ENCODE measurements at regions not wholly inside any gene's neighbourhood (a gene's known extent, or its start where the extent isn't known, plus 50 kb on each side); places are given as distances from the start of the nearest gene placed in this dataset.
"Not testable (repeated sequence)": the region's sequence is repeated elsewhere in the genome, so short reads cannot be mapped to it uniquely, and the experiment has no call there.

GRCh38 chr4:103450693-103451092 lies 252.6 kb upstream of the CENPE start:
- ATAC-seq (replicated peaks in 6 of 8): no peak
- in situ Hi-C loops (cut with MboI; ENCODE audit: low pct_unique_long_range_greater_than_20kb in 2 of 9, low sequenced_read_pairs in 9 of 9, unreplicated experiment in 9 of 9): no loop called here
- Histone ChIP-seq H3K4me1 (replicated peaks in 1 of 2) (peaks cover 0 to 8% of the 10 kb centered on the region in 2 donors), H3K27ac (no peak overlapping the region), H3K4me3 (no peak overlapping the region)
- WGBS, 10 experiments: 20 to 96% (median 68%) methylated on average over 2 of the region's 2 CpGs

- no peak overlapping the region for H3K4me3 ChIP-seq
- in situ Hi-C loops (cut with MboI; ENCODE audit: low pct_unique_long_range_greater_than_20kb in 2 of 9, low sequenced_read_pairs in 9 of 9, unreplicated experiment in 9 of 9): no loop called here
- peak in 5 of 8 experiments; percentile 50 to 84 (median 67) for ATAC-seq (replicated peaks in 6 of 8)
- no peak overlapping the region for H3K27ac ChIP-seq
- 6 to 95% (median 43%) methylated on average over 1 to 2 of the region's 2 CpGs; no CpG with 5 or more reads in 2 of the 10 experiments for WGBS, 10 experiments
- H3K4me1 ChIP-seq (replicated peaks in 1 of 2): peaks cover 0 to 8% of the 10 kb centered on the region in 2 donors
Measured at GRCh38 chr4:103449296-103450023, 251.3 kb upstream of the CENPE start.

- ATAC-seq (replicated peaks in 6 of 8): no peak
- Histone ChIP-seq H3K4me3 (no peak overlapping the region), H3K4me1 (replicated peaks in 1 of 2) (peaks cover 0 to 8% of the 10 kb centered on the region in 2 donors), H3K27ac (no peak overlapping the region)
- WGBS, 10 experiments: 0 to 100% (median 13%) methylated on average over 1 of the region's 1 CpG; no CpG with 5 or more reads in 3 of the 10 experiments
- in situ Hi-C loops (cut with MboI; ENCODE audit: low pct_unique_long_range_greater_than_20kb in 2 of 9, low sequenced_read_pairs in 9 of 9, unreplicated experiment in 9 of 9): no loop called here
Measured at GRCh38 chr4:103445377-103445776, 247.2 kb upstream of the CENPE start.

GRCh38 chr4:103443324-103443723 lies 245.2 kb upstream of the CENPE start:
- Histone ChIP-seq H3K27ac (no peak overlapping the region), H3K4me1 (replicated peaks in 1 of 2) (no peaks in the 10 kb centered on the region), H3K4me3 (no peak overlapping the region)
- peak; percentile 53 to 97 (median 76) for ATAC-seq (replicated peaks in 6 of 8)
- WGBS, 10 experiments: 0 to 90% (median 7%) methylated on average over 1 to 3 of the region's 3 CpGs; no CpG with 5 or more reads in 4 of the 10 experiments
- in situ Hi-C loops (cut with MboI; ENCODE audit: low pct_unique_long_range_greater_than_20kb in 2 of 9, low sequenced_read_pairs in 9 of 9, unreplicated experiment in 9 of 9): no loop called here

GRCh38 chr4:103429283-103429682 lies 231.1 kb upstream of the CENPE start:
- in situ Hi-C loops (cut with MboI; ENCODE audit: low pct_unique_long_range_greater_than_20kb in 2 of 9, low sequenced_read_pairs in 9 of 9, unreplicated experiment in 9 of 9): no loop called here
- ATAC-seq (replicated peaks in 6 of 8): peak in 1 of 8 experiments; percentile 45
- Histone ChIP-seq H3K4me1 (replicated peaks in 1 of 2) (no peaks in the 10 kb centered on the region), H3K4me3 (no peak overlapping the region), H3K27ac (no peak overlapping the region)
- WGBS, 10 experiments: 6 to 100% (median 24%) methylated on average over 1 to 6 of the region's 7 CpGs; no CpG with 5 or more reads in 2 of the 10 experiments

- ATAC-seq (replicated peaks in 6 of 8): no peak
- H3K4me1 ChIP-seq (replicated peaks in 1 of 2): no peaks in the 10 kb centered on the region
- no peak overlapping the region for H3K27ac ChIP-seq
- in situ Hi-C loops (cut with MboI; ENCODE audit: low pct_unique_long_range_greater_than_20kb in 2 of 9, low sequenced_read_pairs in 9 of 9, unreplicated experiment in 9 of 9): no loop called here
- WGBS, 10 experiments: 0 to 100% (median 14%) methylated on average over 1 of the region's 1 CpG; no CpG with 5 or more reads in 5 of the 10 experiments
- H3K4me3 ChIP-seq: no peak overlapping the region
Measured at GRCh38 chr4:103425406-103425805, 227.3 kb upstream of the CENPE start.

- H3K27ac ChIP-seq: no peak overlapping the region
- peak in 6 of 8 experiments; percentile 23 to 82 (median 57) for ATAC-seq (replicated peaks in 6 of 8)
- H3K4me1 ChIP-seq (replicated peaks in 1 of 2): no peaks in the 10 kb centered on the region
- H3K4me3 ChIP-seq: no peak overlapping the region
- in situ Hi-C loops (cut with MboI; ENCODE audit: low pct_unique_long_range_greater_than_20kb in 2 of 9, low sequenced_read_pairs in 9 of 9, unreplicated experiment in 9 of 9): no loop called here
- 0 to 67% (median 20%) methylated on average over 1 to 2 of the region's 2 CpGs; no CpG with 5 or more reads in 1 of the 10 experiments for WGBS, 10 experiments
Measured at GRCh38 chr4:103424853-103425252, 226.7 kb upstream of the CENPE start.

- 28 to 100% (median 77%) methylated on average over 1 to 2 of the region's 2 CpGs for WGBS, 10 experiments
- H3K4me3 ChIP-seq: no peak overlapping the region
- ATAC-seq (replicated peaks in 6 of 8): no peak
- no peak overlapping the region for H3K27ac ChIP-seq
- in situ Hi-C loops (cut with MboI; ENCODE audit: low pct_unique_long_range_greater_than_20kb in 2 of 9, low sequenced_read_pairs in 9 of 9, unreplicated experiment in 9 of 9): no loop called here
- no peaks in the 10 kb centered on the region for H3K4me1 ChIP-seq (replicated peaks in 1 of 2)
Measured at GRCh38 chr4:103423261-103423660, 225.1 kb upstream of the CENPE start.

- ATAC-seq (replicated peaks in 6 of 8): peak in 2 of 8 experiments; percentile 29 to 81
- Histone ChIP-seq H3K27ac (no peak overlapping the region), H3K4me1 (replicated peaks in 1 of 2) (no peaks in the 10 kb centered on the region), H3K4me3 (no peak overlapping the region)
- WGBS, 10 experiments: 0 to 100% (median 73%) methylated on average over 1 to 2 of the region's 2 CpGs
- in situ Hi-C loops (cut with MboI; ENCODE audit: low pct_unique_long_range_greater_than_20kb in 2 of 9, low sequenced_read_pairs in 9 of 9, unreplicated experiment in 9 of 9): no loop called here
Measured at GRCh38 chr4:103422467-103423219, 224.5 kb upstream of the CENPE start.

- WGBS, 10 experiments: 0 to 100% (median 81%) methylated on average over 1 to 4 of the region's 5 CpGs; no CpG with 5 or more reads in 4 of the 10 experiments
- Histone ChIP-seq H3K27ac (no peak overlapping the region), H3K4me1 (replicated peaks in 1 of 2) (no peaks in the 10 kb centered on the region), H3K4me3 (no peak overlapping the region)
- peak in 2 of 8 experiments; percentile 63 to 75 for ATAC-seq (replicated peaks in 6 of 8)
- in situ Hi-C loops (cut with MboI; ENCODE audit: low pct_unique_long_range_greater_than_20kb in 2 of 9, low sequenced_read_pairs in 9 of 9, unreplicated experiment in 9 of 9): no loop called here
Measured at GRCh38 chr4:103415801-103416200, 217.7 kb upstream of the CENPE start.

- H3K27ac ChIP-seq; H3K4me3 ChIP-seq; in situ Hi-C loops (cut with MboI; ENCODE audit: low pct_unique_long_range_greater_than_20kb in 2 of 9, low sequenced_read_pairs in 9 of 9, unreplicated experiment in 9 of 9); H3K4me1 ChIP-seq (replicated peaks in 1 of 2); ATAC-seq (replicated peaks in 6 of 8): not testable (repeated sequence)
- 14 to 100% (median 83%) methylated on average over 1 to 4 of the region's 4 CpGs; no CpG with 5 or more reads in 1 of the 10 experiments for WGBS, 10 experiments
Measured at GRCh38 chr4:103412646-103413045, 214.5 kb upstream of the CENPE start.

- WGBS, 10 experiments: 56 to 100% (median 89%) methylated on average over 1 to 3 of the region's 3 CpGs
- in situ Hi-C loops (cut with MboI; ENCODE audit: low pct_unique_long_range_greater_than_20kb in 2 of 9, low sequenced_read_pairs in 9 of 9, unreplicated experiment in 9 of 9): no loop called here
- H3K27ac ChIP-seq: no peak overlapping the region
- H3K4me1 ChIP-seq (replicated peaks in 1 of 2): no peaks in the 10 kb centered on the region
- H3K4me3 ChIP-seq: no peak overlapping the region
- ATAC-seq (replicated peaks in 6 of 8): no peak
Measured at GRCh38 chr4:103410386-103410785, 212.2 kb upstream of the CENPE start.

GRCh38 chr4:103405415-103405814 lies 207.3 kb upstream of the CENPE start:
- ATAC-seq (replicated peaks in 6 of 8): no peak
- Histone ChIP-seq H3K4me3 (no peak overlapping the region), H3K4me1 (replicated peaks in 1 of 2) (peaks cover 0 to 4% of the 10 kb centered on the region in 2 donors), H3K27ac (no peak overlapping the region)
- in situ Hi-C loops (cut with MboI; ENCODE audit: low pct_unique_long_range_greater_than_20kb in 2 of 9, low sequenced_read_pairs in 9 of 9, unreplicated experiment in 9 of 9): no loop called here

Measured in motor neuron (in vitro differentiated cells).